Neuronal stem cell (in vitro differentiated cells): ENCODE measurements at regions not wholly inside any gene's neighbourhood (a gene's known extent, or its start where the extent isn't known, plus 50 kb on each side); places are given as distances from the start of the nearest gene placed in this dataset.

Experiments
- DNase-seq: peaks from one replicate; pipeline ENCODE4 v3.0.0-alpha.2; 2013; ENCODE audit warnings: low spot score
- H2AFZ ChIP-seq: one replicate; pipeline ENCODE4 v1.6.1; 2013; ENCODE audit warnings: mild to moderate bottlenecking, low read length, inconsistent platforms
- H2AK5ac ChIP-seq: 2 replicates; pipeline ENCODE4 v1.6.1; 2013; ENCODE audit warnings: low read depth, mild to moderate bottlenecking, inconsistent platforms, low read length, moderate library complexity, mixed read lengths
- H2BK120ac ChIP-seq: 2 replicates; pipeline ENCODE4 v1.6.1; 2013; ENCODE audit warnings: low read depth, mild to moderate bottlenecking, inconsistent platforms, low read length, moderate library complexity, mixed read lengths
- H2BK12ac ChIP-seq: one replicate; pipeline ENCODE4 v1.6.1; 2013; ENCODE audit warnings: low read length, inconsistent platforms
- H2BK15ac ChIP-seq: 2 replicates; pipeline ENCODE4 v1.6.1; 2013; ENCODE audit warnings: mild to moderate bottlenecking, low read length, inconsistent platforms, mixed read lengths
- H2BK5ac ChIP-seq: one replicate; pipeline ENCODE4 v1.6.1; 2013; ENCODE audit warnings: inconsistent platforms, mild to moderate bottlenecking, low read length, moderate library complexity
- H3K14ac ChIP-seq: one replicate; pipeline ENCODE4 v1.6.1; 2013; ENCODE audit warnings: low read length, inconsistent platforms
- H3K18ac ChIP-seq: 2 replicates; pipeline ENCODE4 v1.6.1; 2013; ENCODE audit warnings: low read length, inconsistent platforms
- H3K23ac ChIP-seq: 2 replicates; pipeline ENCODE4 v1.6.1; 2013; ENCODE audit warnings: low read depth, mild to moderate bottlenecking, mixed read lengths, low read length, inconsistent platforms; ENCODE audit not compliant: poor library complexity
- H3K27ac ChIP-seq: replicated peaks from 3 replicates; pipeline ENCODE4 v1.5.1; 2013; ENCODE audit warnings: low read length, inconsistent platforms
- H3K27me3 ChIP-seq, 3 experiments: 2 replicates each; pipeline ENCODE4 v1.6.1; 2013; ENCODE audit warnings: low read length in 3 of 3, mild to moderate bottlenecking in 2 of 3, inconsistent platforms in 1 of 3, low read depth in 1 of 3, mixed read lengths in 1 of 3, moderate library complexity in 1 of 3; ENCODE audit not compliant: control insufficient read depth in 3 of 3, insufficient read depth in 3 of 3
- H3K36me3 ChIP-seq, 2 donors: replicated peaks in 1 of 2; 2 replicates each; pipeline ENCODE4 v1.6.1; 2013; ENCODE audit warnings: low read length in 2 of 2; ENCODE audit not compliant: control insufficient read depth in 2 of 2, insufficient read depth in 2 of 2
- H3K4ac ChIP-seq: 2 replicates; pipeline ENCODE4 v1.6.1; 2013; ENCODE audit warnings: inconsistent platforms, mild to moderate bottlenecking, low read length, moderate library complexity
- H3K4me1 ChIP-seq, 2 donors: 1 replicate in 1 of 2; 2 replicates in 1 of 2; pipeline ENCODE4 v1.6.1; 2013; ENCODE audit warnings: low read length in 2 of 2, low read depth in 1 of 2; ENCODE audit not compliant: control insufficient read depth in 2 of 2, insufficient read depth in 1 of 2
- H3K4me2 ChIP-seq: one replicate; pipeline ENCODE4 v1.6.1; 2013; ENCODE audit warnings: mild to moderate bottlenecking, low read length, inconsistent platforms; ENCODE audit not compliant: insufficient read depth, poor library complexity, severe bottlenecking
- H3K4me3 ChIP-seq, 2 donors: 2 replicates each; pipeline ENCODE4 v1.5.1; 2013; ENCODE audit warnings: low read length in 2 of 2, mild to moderate bottlenecking in 2 of 2, inconsistent platforms in 1 of 2, moderate library complexity in 1 of 2
- H3K79me1 ChIP-seq: one replicate; pipeline ENCODE4 v1.6.1; 2013; ENCODE audit warnings: low read depth, mild to moderate bottlenecking, inconsistent platforms, low read length, moderate library complexity
- H3K9ac ChIP-seq: one replicate; pipeline ENCODE4 v1.6.1; 2013; ENCODE audit warnings: mild to moderate bottlenecking, low read depth, low read length, inconsistent platforms; ENCODE audit not compliant: poor library complexity
- H3K9me3 ChIP-seq, 2 donors: replicated peaks in 1 of 2; 2 replicates each; pipeline versions ENCODE3 to v1.6.1; 2013; ENCODE audit warnings: low read length in 2 of 2, mild to moderate bottlenecking in 2 of 2, inconsistent platforms in 1 of 2, low read depth in 1 of 2, mixed read lengths in 1 of 2, moderate library complexity in 1 of 2; ENCODE audit not compliant: control insufficient read depth in 2 of 2, insufficient read depth in 1 of 2
- H4K8ac ChIP-seq: one replicate; pipeline ENCODE4 v1.6.1; 2013; ENCODE audit warnings: low read depth, mild to moderate bottlenecking, inconsistent platforms, low read length, moderate library complexity
- H4K91ac ChIP-seq: one replicate; pipeline ENCODE4 v1.6.1; 2013; ENCODE audit warnings: low read length, low read depth, mild to moderate bottlenecking, inconsistent platforms; ENCODE audit not compliant: poor library complexity
- WGBS, 2 donors: extraction: QIAGEN DNeasy Blood & Tissue Kit; methylation state at CpG; one replicate each; pipeline ENCODE4 v1.1.7; 2013; ENCODE audit warnings: missing lambda C conversion rate in 2 of 2, mixed read lengths in 1 of 2; ENCODE audit not compliant: insufficient read length in 2 of 2, insufficient replicate concordance in 1 of 2; ENCODE audit errors: extremely low coverage in 2 of 2; 5-methylcytosine and 5-hydroxymethylcytosine counted together

- H2BK120ac ChIP-seq = no peak overlapping the region
- no peak overlapping the region for H3K9ac ChIP-seq
- no CpG with 5 or more reads among the region's 3 CpGs for WGBS, 2 donors
- H3K27ac ChIP-seq = no peak overlapping the region
- H2BK15ac ChIP-seq = no peak overlapping the region
- H3K4ac ChIP-seq = no peak overlapping the region
- no peak overlapping the region for H3K4me2 ChIP-seq
- H2BK12ac ChIP-seq = no peak overlapping the region
- no peak overlapping the region for H3K14ac ChIP-seq
- no peak for DNase-seq
- no peak overlapping the region for H2BK5ac ChIP-seq
- H4K8ac ChIP-seq = no peak overlapping the region
- H3K4me1 ChIP-seq = peaks cover 0 to 5% of the 10 kb centered on the region in 2 donors
- no peak overlapping the region for H3K23ac ChIP-seq
- no peak overlapping the region for H3K18ac ChIP-seq
- H2AFZ ChIP-seq = no peak overlapping the region
- H3K27me3 ChIP-seq = no peaks in the 10 kb centered on the region
- no peak overlapping the region for H2AK5ac ChIP-seq
- no peak overlapping the region for H3K4me3 ChIP-seq
- no peaks in the 10 kb centered on the region for H3K9me3 ChIP-seq
- no peaks in the 10 kb centered on the region for H3K79me1 ChIP-seq
- H3K36me3 ChIP-seq = no peaks in the 10 kb centered on the region
- H4K91ac ChIP-seq = no peak overlapping the region
These were observed 301.6 kb upstream of the C11orf87 start for GRCh38 chr11:109120341-109120740.

- H3K9me3 ChIP-seq = no peaks in the 10 kb centered on the region
- H3K27ac ChIP-seq = no peak overlapping the region
- no peak for DNase-seq
- no peaks in the 10 kb centered on the region for H3K36me3 ChIP-seq
- H2BK12ac ChIP-seq = no peak overlapping the region
- no peak overlapping the region for H3K4me3 ChIP-seq
- H3K4me2 ChIP-seq = no peak overlapping the region
- WGBS, 2 donors = no CpG with 5 or more reads among the region's 5 CpGs
- peaks cover 0 to 5% of the 10 kb centered on the region in 2 donors for H3K4me1 ChIP-seq
- H4K91ac ChIP-seq = no peak overlapping the region
- H2AK5ac ChIP-seq = no peak overlapping the region
- no peak overlapping the region for H2BK120ac ChIP-seq
- no peak overlapping the region for H3K4ac ChIP-seq
- H3K27me3 ChIP-seq = no peaks in the 10 kb centered on the region
- no peak overlapping the region for H3K23ac ChIP-seq
- no peak overlapping the region for H2BK5ac ChIP-seq
- H3K9ac ChIP-seq = no peak overlapping the region
- no peak overlapping the region for H4K8ac ChIP-seq
- no peak overlapping the region for H2BK15ac ChIP-seq
- H3K18ac ChIP-seq = no peak overlapping the region
- H3K14ac ChIP-seq = no peak overlapping the region
- no peak overlapping the region for H2AFZ ChIP-seq
- H3K79me1 ChIP-seq = no peaks in the 10 kb centered on the region
These were observed 300.6 kb upstream of the C11orf87 start for GRCh38 chr11:109121173-109121932.

- no peak overlapping the region for H2BK5ac ChIP-seq
- no peak overlapping the region for H3K4me3 ChIP-seq
- no peaks in the 10 kb centered on the region for H3K9me3 ChIP-seq
- H3K9ac ChIP-seq = no peak overlapping the region
- H3K27me3 ChIP-seq = no peaks in the 10 kb centered on the region
- no peaks in the 10 kb centered on the region for H3K79me1 ChIP-seq
- H3K23ac ChIP-seq = no peak overlapping the region
- no peak overlapping the region for H3K27ac ChIP-seq
- H3K4me2 ChIP-seq = no peak overlapping the region
- no peak overlapping the region for H2BK120ac ChIP-seq
- no peaks in the 10 kb centered on the region for H3K36me3 ChIP-seq
- peaks cover 0 to 5% of the 10 kb centered on the region in 2 donors for H3K4me1 ChIP-seq
- H2AFZ ChIP-seq = no peak overlapping the region
- no peak overlapping the region for H2BK12ac ChIP-seq
- no peak overlapping the region for H2BK15ac ChIP-seq
- no peak overlapping the region for H3K14ac ChIP-seq
- DNase-seq = no peak
- H3K18ac ChIP-seq = no peak overlapping the region
- no peak overlapping the region for H3K4ac ChIP-seq
- no peak overlapping the region for H4K8ac ChIP-seq
- no peak overlapping the region for H4K91ac ChIP-seq
- no peak overlapping the region for H2AK5ac ChIP-seq
- no CpG with 5 or more reads among the region's 11 CpGs for WGBS, 2 donors
These were observed 297.9 kb upstream of the C11orf87 start for GRCh38 chr11:109123816-109124787.

- H3K4me1 ChIP-seq = no peaks in the 10 kb centered on the region
- H2BK15ac ChIP-seq = no peak overlapping the region
- H3K9ac ChIP-seq = no peak overlapping the region
- no peak overlapping the region for H3K4me3 ChIP-seq
- H2BK5ac ChIP-seq = no peak overlapping the region
- H3K4ac ChIP-seq = no peak overlapping the region
- no peaks in the 10 kb centered on the region for H3K79me1 ChIP-seq
- H3K4me2 ChIP-seq = no peak overlapping the region
- no peak overlapping the region for H2AFZ ChIP-seq
- no peak overlapping the region for H2BK12ac ChIP-seq
- no peak overlapping the region for H4K8ac ChIP-seq
- no peak overlapping the region for H3K18ac ChIP-seq
- DNase-seq = no peak
- no peaks in the 10 kb centered on the region for H3K36me3 ChIP-seq
- no peak overlapping the region for H3K14ac ChIP-seq
- H3K9me3 ChIP-seq = no peaks in the 10 kb centered on the region
- no peak overlapping the region for H4K91ac ChIP-seq
- H3K27ac ChIP-seq = no peak overlapping the region
- WGBS, 2 donors = no CpG with 5 or more reads among the region's 1 CpG
- no peak overlapping the region for H2AK5ac ChIP-seq
- no peaks in the 10 kb centered on the region for H3K27me3 ChIP-seq
- H2BK120ac ChIP-seq = no peak overlapping the region
- no peak overlapping the region for H3K23ac ChIP-seq
These were observed 291.1 kb upstream of the C11orf87 start for GRCh38 chr11:109130910-109131309.
